PC-9 (cell line): ENCODE measurements at regions not wholly inside any gene's neighbourhood (a gene's known extent, or its start where the extent isn't known, plus 50 kb on each side); places are given as distances from the start of the nearest gene placed in this dataset.

Experiments
- BruUV-seq: library from RNA; stranded (reverse); fragments of 400-500 nt; replicated peaks from 2 replicates; lab custom pipeline; 2021; lab: Mats Ljungman, UMichigan
- CTCF ChIA-PET: fragments of 300-600 bp; sonication (Branson Sonifier 250); formaldehyde crosslinking; loops from one replicate; lab custom pipeline; 2022; ENCODE audit warnings: antibody characterized with exemption; lab: Charles Lee
- POLR2A ChIA-PET: fragments of 300-600 bp; sonication (Branson Sonifier 250); formaldehyde crosslinking; loops from one replicate; lab custom pipeline; 2022; ENCODE audit warnings: antibody characterized with exemption; ENCODE audit not compliant: unreplicated experiment; lab: Charles Lee
- DNase-seq, 2 experiments: peaks; one replicate each; pipeline versions ENCODE4 v3.0.0 to v3.0.0-alpha.2; 2015 to 2022; ENCODE audit warnings: mixed read lengths in 1 of 2
- H2AFZ ChIP-seq: fragments of 200-600 bp; sonication (generic); 2 replicates; pipeline ENCODE4 v1.8.1; 2017; ENCODE audit warnings: antibody characterized with exemption
- H3F3A ChIP-seq: fragments of 200-600 bp; sonication (generic); 2 replicates; pipeline ENCODE4 v1.8.1; 2017; ENCODE audit warnings: antibody characterized with exemption, mild to moderate bottlenecking, low read depth; ENCODE audit not compliant: insufficient read depth
- H3K27ac ChIP-seq: fragments of 200-600 bp; sonication (generic); 2 replicates; pipeline ENCODE4 v1.6.1; 2016; ENCODE audit warnings: mixed run types
- H3K27me3 ChIP-seq: fragments of 200-600 bp; sonication (generic); 2 replicates; pipeline ENCODE4 v1.6.1; 2016; ENCODE audit warnings: low read depth, mixed run types; ENCODE audit not compliant: insufficient read depth
- H3K36me3 ChIP-seq: fragments of 200-600 bp; sonication (generic); 2 replicates; pipeline ENCODE4 v1.6.1; 2016; ENCODE audit warnings: low read depth, mixed run types
- H3K4me1 ChIP-seq: fragments of 200-600 bp; sonication (generic); replicated peaks from 2 replicates; pipeline ENCODE4 v1.6.1; 2016; ENCODE audit warnings: mixed run types; ENCODE audit not compliant: insufficient read depth
- H3K4me2 ChIP-seq: fragments of 200-600 bp; sonication (generic); 2 replicates; pipeline ENCODE4 v1.6.1; 2017; ENCODE audit warnings: mixed run types
- H3K4me3 ChIP-seq: fragments of 200-600 bp; sonication (generic); 2 replicates; pipeline ENCODE4 v1.6.1; 2016; ENCODE audit warnings: mixed run types
- H3K79me2 ChIP-seq: fragments of 200-600 bp; sonication (generic); 2 replicates; pipeline ENCODE4 v1.6.1; 2017; ENCODE audit warnings: low read depth, mixed run types
- H3K9me2 ChIP-seq: fragments of 200-600 bp; sonication (generic); 2 replicates; pipeline ENCODE4 v1.8.1; 2017; ENCODE audit warnings: mild to moderate bottlenecking; ENCODE audit not compliant: insufficient read depth
- H3K9me3 ChIP-seq: fragments of 200-600 bp; sonication (generic); 2 replicates; pipeline ENCODE4 v1.8.1; 2016; ENCODE audit warnings: low read depth; ENCODE audit not compliant: insufficient read depth
- H4K20me1 ChIP-seq: fragments of 200-600 bp; sonication (generic); 2 replicates; pipeline ENCODE4 v1.8.1; 2017; ENCODE audit not compliant: insufficient read depth
- EZH2 ChIP-seq: fragments of 200-600 bp; sonication (generic); IDR thresholded peaks from 2 replicates; pipeline ENCODE4 v1.8.0; 2017; ENCODE audit warnings: antibody characterized with exemption, low read depth
- intact Hi-C: fragments of 100-400 bp; cut with micrococcal nuclease; formaldehyde crosslinking; loops from one replicate; pipeline ENCODE4 v1.10.0; 2022; ENCODE audit not compliant: unreplicated experiment
- TF ChIP-seq, protein P1 (sequence below): fragments of 200-600 bp; sonication (generic); conservative IDR thresholded peaks from 2 replicates; pipeline ENCODE4 v1.6.1; 2017; ENCODE audit warnings: mixed run types, antibody characterized with exemption, mild to moderate bottlenecking, moderate library complexity

DNA sequence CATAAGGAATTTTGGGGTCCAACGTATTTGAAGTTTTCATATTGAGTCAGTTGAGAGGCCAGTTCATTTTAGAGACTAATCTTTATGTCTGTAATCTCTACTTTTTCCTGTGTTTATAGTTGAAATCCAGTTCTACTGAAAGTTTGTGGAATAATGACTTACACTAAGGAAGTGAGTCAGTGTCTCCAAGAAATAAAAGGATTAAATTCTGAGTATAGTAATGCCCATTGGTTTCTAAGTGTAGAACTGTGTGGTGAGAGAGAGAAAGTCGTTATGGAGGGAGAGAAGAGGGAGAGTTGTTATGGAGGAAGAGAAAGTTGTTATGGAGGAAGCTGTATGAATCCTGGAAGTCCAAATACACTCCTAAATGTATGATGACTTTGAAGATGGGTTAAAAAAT, 264.6 kb upstream of the HAND2 start:
- no peaks in the 10 kb centered on the region for H3K9me3 ChIP-seq
- H3F3A ChIP-seq, result no peaks in the 10 kb centered on the region
- DNase-seq, result no peak
- H2AFZ ChIP-seq, result no peak overlapping the region
- ChIA-PET CTCF (no interaction called here), POLR2A (no interaction called here)
- H3K4me2 ChIP-seq, result no peak overlapping the region
- no peaks in the 10 kb centered on the region for H3K27me3 ChIP-seq
- H3K4me1 ChIP-seq, result no peaks in the 10 kb centered on the region
- no peak overlapping the region for H3K27ac ChIP-seq
- H3K4me3 ChIP-seq, result no peak overlapping the region
- no peaks in the 10 kb centered on the region for H4K20me1 ChIP-seq
- no peaks in the 10 kb centered on the region for H3K9me2 ChIP-seq
- no TSS peak for BruUV-seq
- no peaks in the 10 kb centered on the region for H3K79me2 ChIP-seq
- intact Hi-C loops, result no loop called here
- TF ChIP-seq EZH2, result no peak
- TF ChIP-seq, protein P1, sequence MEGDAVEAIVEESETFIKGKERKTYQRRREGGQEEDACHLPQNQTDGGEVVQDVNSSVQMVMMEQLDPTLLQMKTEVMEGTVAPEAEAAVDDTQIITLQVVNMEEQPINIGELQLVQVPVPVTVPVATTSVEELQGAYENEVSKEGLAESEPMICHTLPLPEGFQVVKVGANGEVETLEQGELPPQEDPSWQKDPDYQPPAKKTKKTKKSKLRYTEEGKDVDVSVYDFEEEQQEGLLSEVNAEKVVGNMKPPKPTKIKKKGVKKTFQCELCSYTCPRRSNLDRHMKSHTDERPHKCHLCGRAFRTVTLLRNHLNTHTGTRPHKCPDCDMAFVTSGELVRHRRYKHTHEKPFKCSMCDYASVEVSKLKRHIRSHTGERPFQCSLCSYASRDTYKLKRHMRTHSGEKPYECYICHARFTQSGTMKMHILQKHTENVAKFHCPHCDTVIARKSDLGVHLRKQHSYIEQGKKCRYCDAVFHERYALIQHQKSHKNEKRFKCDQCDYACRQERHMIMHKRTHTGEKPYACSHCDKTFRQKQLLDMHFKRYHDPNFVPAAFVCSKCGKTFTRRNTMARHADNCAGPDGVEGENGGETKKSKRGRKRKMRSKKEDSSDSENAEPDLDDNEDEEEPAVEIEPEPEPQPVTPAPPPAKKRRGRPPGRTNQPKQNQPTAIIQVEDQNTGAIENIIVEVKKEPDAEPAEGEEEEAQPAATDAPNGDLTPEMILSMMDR, result no peak
- H3K36me3 ChIP-seq, result no peaks in the 10 kb centered on the region

DNA sequence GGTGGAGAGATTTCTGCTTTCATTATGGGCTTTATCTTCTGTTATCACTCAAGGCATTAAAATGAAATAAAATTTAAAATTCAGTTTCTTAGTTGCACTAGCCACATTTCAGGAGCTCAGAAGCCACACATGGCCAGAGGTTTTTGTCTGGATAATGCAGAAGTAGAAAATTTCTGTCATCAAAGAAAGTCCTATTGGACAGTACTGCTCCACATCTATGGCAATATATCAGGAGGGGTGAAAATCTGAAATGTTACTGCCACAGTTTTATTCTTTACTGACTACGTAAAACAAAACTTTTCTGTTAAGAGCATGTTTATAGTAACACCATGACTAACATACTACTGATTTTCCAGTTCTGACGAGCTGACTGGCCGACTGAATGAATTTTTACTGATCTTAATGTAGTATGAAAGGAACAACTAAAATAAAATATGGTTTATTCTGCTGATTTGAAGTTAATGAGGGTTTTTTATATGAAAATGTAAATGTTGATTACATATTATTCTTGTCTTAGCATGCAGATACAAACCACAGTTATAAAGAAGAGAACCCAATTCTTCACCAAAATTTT, 264.0 kb upstream of the HAND2 start:
- Histone ChIP-seq H3K4me2 (no peak overlapping the region), H4K20me1 (no peaks in the 10 kb centered on the region), H3K27ac (no peak overlapping the region), H3K27me3 (no peaks in the 10 kb centered on the region), H3K9me2 (no peaks in the 10 kb centered on the region), H2AFZ (no peak overlapping the region), H3K79me2 (no peaks in the 10 kb centered on the region), H3K9me3 (no peaks in the 10 kb centered on the region), H3F3A (no peaks in the 10 kb centered on the region), H3K36me3 (no peaks in the 10 kb centered on the region), H3K4me1 (no peaks in the 10 kb centered on the region), H3K4me3 (no peak overlapping the region)
- ChIA-PET POLR2A (no interaction called here), CTCF (no interaction called here)
- DNase-seq, result no peak
- no peak for TF ChIP-seq EZH2
- TF ChIP-seq, protein P1, result no peak
- intact Hi-C loops, result no loop called here
- BruUV-seq, result no TSS peak

DNA sequence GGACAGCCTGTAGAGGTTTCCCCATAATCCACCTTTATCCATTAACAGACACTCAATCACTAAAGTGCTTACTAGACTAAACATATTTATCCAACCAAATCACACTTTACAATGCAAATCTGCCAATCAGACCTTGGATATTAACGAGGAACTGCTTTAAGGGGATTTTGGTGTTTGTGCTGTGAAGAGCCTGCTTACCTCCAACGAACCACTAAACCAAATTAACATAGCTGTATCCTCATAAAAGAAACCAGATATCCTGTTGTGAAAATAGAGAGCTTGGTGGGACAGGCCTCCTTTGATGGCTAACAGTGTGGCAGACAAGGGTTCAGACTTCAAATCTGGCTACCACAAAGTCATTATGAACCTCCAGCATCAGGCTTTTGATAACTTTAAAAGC, 252.6 kb upstream of the HAND2 start:
- no peaks in the 10 kb centered on the region for H4K20me1 ChIP-seq
- no peak for DNase-seq
- H3K27ac ChIP-seq, result no peak overlapping the region
- no TSS peak for BruUV-seq
- no peaks in the 10 kb centered on the region for H3F3A ChIP-seq
- H3K9me3 ChIP-seq, result no peaks in the 10 kb centered on the region
- CTCF ChIA-PET, result no interaction called here
- no peak overlapping the region for H3K4me2 ChIP-seq
- intact Hi-C loops, result no loop called here
- TF ChIP-seq EZH2, result no peak
- TF ChIP-seq, protein P1, result no peak
- H3K79me2 ChIP-seq, result no peaks in the 10 kb centered on the region
- POLR2A ChIA-PET, result no interaction called here
- H3K4me1 ChIP-seq, result no peaks in the 10 kb centered on the region
- no peak overlapping the region for H3K4me3 ChIP-seq
- no peaks in the 10 kb centered on the region for H3K9me2 ChIP-seq
- H2AFZ ChIP-seq, result no peak overlapping the region
- no peaks in the 10 kb centered on the region for H3K36me3 ChIP-seq
- no peaks in the 10 kb centered on the region for H3K27me3 ChIP-seq
